ENCODE measurements at regions not wholly inside any gene's neighbourhood (a gene's known extent, or its start where the extent isn't known, plus 50 kb on each side); places are given as distances from the start of the nearest gene placed in this dataset.

DNA sequence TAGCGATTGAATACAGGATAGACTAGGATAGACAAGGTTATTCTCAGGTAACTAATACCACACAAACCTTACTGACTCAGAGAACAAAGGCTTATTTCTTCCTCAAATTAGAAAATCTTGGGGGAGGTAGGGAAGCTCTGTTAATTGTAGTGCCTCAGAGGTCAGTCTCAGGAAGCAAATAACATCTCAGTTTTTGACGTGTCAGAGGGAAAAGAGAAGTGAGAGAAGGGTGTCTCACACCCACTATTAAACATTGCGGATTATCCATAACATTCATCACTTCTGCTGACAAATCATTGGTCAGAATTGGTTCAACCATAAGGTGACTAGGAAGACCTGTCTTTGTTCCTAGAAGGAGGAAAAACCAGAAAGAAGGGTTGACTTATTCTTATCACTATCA is 579.4 kb upstream of the MIR17HG start:
- H2AFZ ChIP-seq (ENCODE audit: low read depth, low read length) = no peak overlapping the region
- H3K27ac ChIP-seq (ENCODE audit: low read length) = no peak overlapping the region
- H3K4me3 ChIP-seq (ENCODE audit: low read length) = no peak overlapping the region
- H3K27me3 ChIP-seq (ENCODE audit: low read depth, low read length) = no peaks in the 10 kb centered on the region
- H3K36me3 ChIP-seq (replicated peaks; ENCODE audit: low read depth, low read length) = no peaks in the 10 kb centered on the region
- H4K20me1 ChIP-seq (ENCODE audit: insufficient read depth, low read length) = no peaks in the 10 kb centered on the region
- H3K9ac ChIP-seq (ENCODE audit: low read length) = no peak overlapping the region
- no peaks in the 10 kb centered on the region for H3K9me3 ChIP-seq (ENCODE audit: insufficient read depth, low read length)
- peaks cover 13% of the 10 kb centered on the region for H3K4me1 ChIP-seq (ENCODE audit: low read length)
- H3K79me2 ChIP-seq (ENCODE audit: low read length) = no peaks in the 10 kb centered on the region
- TF ChIP-seq, protein P1, sequence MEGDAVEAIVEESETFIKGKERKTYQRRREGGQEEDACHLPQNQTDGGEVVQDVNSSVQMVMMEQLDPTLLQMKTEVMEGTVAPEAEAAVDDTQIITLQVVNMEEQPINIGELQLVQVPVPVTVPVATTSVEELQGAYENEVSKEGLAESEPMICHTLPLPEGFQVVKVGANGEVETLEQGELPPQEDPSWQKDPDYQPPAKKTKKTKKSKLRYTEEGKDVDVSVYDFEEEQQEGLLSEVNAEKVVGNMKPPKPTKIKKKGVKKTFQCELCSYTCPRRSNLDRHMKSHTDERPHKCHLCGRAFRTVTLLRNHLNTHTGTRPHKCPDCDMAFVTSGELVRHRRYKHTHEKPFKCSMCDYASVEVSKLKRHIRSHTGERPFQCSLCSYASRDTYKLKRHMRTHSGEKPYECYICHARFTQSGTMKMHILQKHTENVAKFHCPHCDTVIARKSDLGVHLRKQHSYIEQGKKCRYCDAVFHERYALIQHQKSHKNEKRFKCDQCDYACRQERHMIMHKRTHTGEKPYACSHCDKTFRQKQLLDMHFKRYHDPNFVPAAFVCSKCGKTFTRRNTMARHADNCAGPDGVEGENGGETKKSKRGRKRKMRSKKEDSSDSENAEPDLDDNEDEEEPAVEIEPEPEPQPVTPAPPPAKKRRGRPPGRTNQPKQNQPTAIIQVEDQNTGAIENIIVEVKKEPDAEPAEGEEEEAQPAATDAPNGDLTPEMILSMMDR (IDR thresholded peaks at IDR 0.05; ENCODE audit: low read depth, low read length) = no peak
- no peak for TF ChIP-seq EZH2phosphoT487 (IDR thresholded peaks at IDR 0.05; ENCODE audit: low read depth)
- H3K4me2 ChIP-seq (ENCODE audit: low read length) = no peak overlapping the region

DNA sequence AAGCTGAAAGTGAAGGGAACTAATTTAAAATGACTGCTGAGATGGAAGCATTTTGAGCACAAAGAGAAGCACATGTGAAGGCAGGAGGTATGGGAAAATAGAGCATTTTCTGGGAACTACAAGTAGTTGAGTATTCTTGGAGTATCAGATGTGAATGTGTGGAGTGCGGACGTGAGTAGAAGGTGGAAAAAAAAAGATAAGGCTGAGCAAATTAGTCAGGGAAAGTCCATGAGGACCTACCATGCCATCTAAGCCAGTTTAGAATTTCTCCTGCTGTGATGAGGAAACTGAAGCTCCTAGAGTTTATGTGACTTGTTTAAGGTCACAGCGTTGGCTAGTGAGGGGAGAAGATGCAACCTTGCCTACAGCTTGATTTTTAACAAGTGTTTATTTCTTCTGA is 578.1 kb upstream of the MIR17HG start:
- H3K4me3 ChIP-seq (ENCODE audit: low read length) = no peak overlapping the region
- no peaks in the 10 kb centered on the region for H3K9me3 ChIP-seq (ENCODE audit: insufficient read depth, low read length)
- peaks cover 5% of the 10 kb centered on the region; the same call in 1 of the 2 replicates for H3K4me1 ChIP-seq (ENCODE audit: low read length)
- no peaks in the 10 kb centered on the region for H3K27me3 ChIP-seq (ENCODE audit: low read depth, low read length)
- H3K9ac ChIP-seq (ENCODE audit: low read length) = no peak overlapping the region
- H3K27ac ChIP-seq (ENCODE audit: low read length) = no peak overlapping the region
- no peaks in the 10 kb centered on the region for H3K36me3 ChIP-seq (replicated peaks; ENCODE audit: low read depth, low read length)
- H3K79me2 ChIP-seq (ENCODE audit: low read length) = no peaks in the 10 kb centered on the region
- H2AFZ ChIP-seq (ENCODE audit: low read depth, low read length) = no peak overlapping the region; the same call in 1 of the 2 replicates
- no peak overlapping the region for H3K4me2 ChIP-seq (ENCODE audit: low read length)
- no peak for TF ChIP-seq EZH2phosphoT487 (IDR thresholded peaks at IDR 0.05; ENCODE audit: low read depth)
- TF ChIP-seq, protein P1 (IDR thresholded peaks at IDR 0.05; ENCODE audit: low read depth, low read length) = no peak
- H4K20me1 ChIP-seq (ENCODE audit: insufficient read depth, low read length) = no peaks in the 10 kb centered on the region

DNA sequence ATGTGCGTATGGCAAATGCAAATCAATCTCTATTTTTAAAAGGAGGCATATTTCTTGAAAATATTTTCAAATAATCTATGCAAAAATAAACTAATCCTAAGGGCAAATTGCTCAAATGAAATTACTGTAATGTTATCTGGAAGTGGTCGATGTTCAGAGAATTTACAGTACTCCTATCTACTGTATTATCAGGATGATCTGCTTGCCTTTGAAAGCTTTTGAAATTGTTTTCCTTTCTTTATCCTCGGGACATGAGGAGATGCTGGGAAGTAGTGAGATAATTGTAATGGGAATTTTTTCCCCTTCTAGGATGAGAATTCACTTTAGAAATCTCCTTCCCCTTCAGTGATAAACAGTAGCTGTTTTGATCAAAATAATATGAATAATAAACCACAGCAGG is 577.2 kb upstream of the MIR17HG start:
- TF ChIP-seq, protein P1 (IDR thresholded peaks at IDR 0.05; ENCODE audit: low read depth, low read length) = no peak
- TF ChIP-seq EZH2phosphoT487 (IDR thresholded peaks at IDR 0.05; ENCODE audit: low read depth) = no peak
- H3K4me3 ChIP-seq (ENCODE audit: low read length) = no peak overlapping the region

DNA sequence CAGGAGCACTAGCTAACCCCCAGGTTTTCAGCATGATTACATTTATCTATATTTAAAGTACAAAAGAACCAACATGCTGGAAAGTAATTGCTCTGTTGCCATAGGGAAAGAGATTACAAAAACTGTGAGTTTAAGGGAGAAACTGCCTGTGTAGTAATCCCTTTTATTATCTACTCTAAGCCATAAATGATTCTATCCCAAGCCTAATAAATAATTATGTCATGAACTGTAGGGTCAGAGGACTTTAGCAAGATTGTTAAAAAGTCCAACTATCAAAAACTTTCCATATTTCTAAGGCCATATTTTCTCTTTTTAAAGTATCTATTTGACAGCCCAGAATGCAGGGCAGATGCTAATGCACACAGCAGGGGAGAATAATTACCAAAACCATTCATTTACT is 573.8 kb upstream of the MIR17HG start:
- Histone ChIP-seq H3K9ac (ENCODE audit: low read length) (no peak overlapping the region), H3K27ac (ENCODE audit: low read length) (no peak overlapping the region), H3K4me2 (ENCODE audit: low read length) (no peak overlapping the region), H3K36me3 (replicated peaks; ENCODE audit: low read depth, low read length) (no peaks in the 10 kb centered on the region), H4K20me1 (ENCODE audit: insufficient read depth, low read length) (no peaks in the 10 kb centered on the region), H3K27me3 (ENCODE audit: low read depth, low read length) (no peaks in the 10 kb centered on the region), H2AFZ (ENCODE audit: low read depth, low read length) (no peak overlapping the region), H3K9me3 (ENCODE audit: insufficient read depth, low read length) (no peaks in the 10 kb centered on the region), H3K4me1 (ENCODE audit: low read length) (no peaks in the 10 kb centered on the region), H3K4me3 (ENCODE audit: low read length) (no peak overlapping the region), H3K79me2 (ENCODE audit: low read length) (no peaks in the 10 kb centered on the region)
- no peak for TF ChIP-seq EZH2phosphoT487 (IDR thresholded peaks at IDR 0.05; ENCODE audit: low read depth)
- TF ChIP-seq, protein P1 (IDR thresholded peaks at IDR 0.05; ENCODE audit: low read depth, low read length) = no peak

More for the DNA sequence above, 577.2 kb upstream of the MIR17HG start:
- Histone ChIP-seq H3K36me3 (replicated peaks; ENCODE audit: low read depth, low read length) (no peaks in the 10 kb centered on the region), H3K27ac (ENCODE audit: low read length) (no peak overlapping the region), H3K27me3 (ENCODE audit: low read depth, low read length) (no peaks in the 10 kb centered on the region), H3K9ac (ENCODE audit: low read length) (no peak overlapping the region), H3K4me1 (ENCODE audit: low read length) (peaks cover 5% of the 10 kb centered on the region; the same call in 1 of the 2 replicates), H3K4me2 (ENCODE audit: low read length) (no peak overlapping the region), H2AFZ (ENCODE audit: low read depth, low read length) (no peak overlapping the region), H4K20me1 (ENCODE audit: insufficient read depth, low read length) (no peaks in the 10 kb centered on the region), H3K79me2 (ENCODE audit: low read length) (no peaks in the 10 kb centered on the region), H3K9me3 (ENCODE audit: insufficient read depth, low read length) (no peaks in the 10 kb centered on the region)

Measured in OCI-LY3 (cell line).